ENCODE measurements at regions not wholly inside any gene's neighbourhood (a gene's known extent, or its start where the extent isn't known, plus 50 kb on each side); places are given as distances from the start of the nearest gene placed in this dataset.

- TF ChIP-seq CTCF (IDR thresholded peaks at IDR 0.05) (no peak), POLR2A (IDR thresholded peaks at IDR 0.05) (no peak)
These were observed 458.3 kb upstream of the USP24 start for GRCh38 chr1:55673416-55673815.
